DOHH2 (cell line): ENCODE measurements at regions not wholly inside any gene's neighbourhood (a gene's known extent, or its start where the extent isn't known, plus 50 kb on each side); places are given as distances from the start of the nearest gene placed in this dataset.

Source experiments
- H3F3A ChIP-seq: fragments of 200-600 bp; sonication (generic), shearing (Covaris generic); 2 replicates; pipeline ENCODE4 v1.6.0; 2016; ENCODE audit warnings: antibody characterized with exemption, mild to moderate bottlenecking; ENCODE audit not compliant: control insufficient read depth, insufficient read depth
- H3K27ac ChIP-seq: fragments of 200-600 bp; sonication (generic); 2 replicates; pipeline ENCODE4 v1.5.1; 2014; ENCODE audit warnings: low read depth, mild to moderate bottlenecking, low read length, moderate library complexity
- H3K27me3 ChIP-seq: fragments of 200-600 bp; sonication (generic); 2 replicates; pipeline ENCODE4 v1.6.1; 2014; ENCODE audit warnings: mild to moderate bottlenecking, low read length, mixed read lengths; ENCODE audit not compliant: control insufficient read depth
- H3K36me3 ChIP-seq: fragments of 200-600 bp; sonication (generic); 2 replicates; pipeline ENCODE4 v1.6.1; 2014; ENCODE audit warnings: mild to moderate bottlenecking, low read length, moderate library complexity, mixed read lengths; ENCODE audit not compliant: control insufficient read depth
- H3K4me1 ChIP-seq: fragments of 200-600 bp; sonication (generic); 2 replicates; pipeline ENCODE4 v1.6.1; 2014; ENCODE audit warnings: mild to moderate bottlenecking, low read length, mixed read lengths; ENCODE audit not compliant: control insufficient read depth
- H3K4me2 ChIP-seq: fragments of 200-600 bp; sonication (generic); 2 replicates; pipeline ENCODE4 v1.6.0; 2014; ENCODE audit warnings: mild to moderate bottlenecking, low read length, moderate library complexity
- H3K4me3 ChIP-seq: fragments of 200-600 bp; sonication (generic); 2 replicates; pipeline ENCODE4 v1.5.1; 2014; ENCODE audit warnings: mild to moderate bottlenecking, low read length, mixed read lengths
- H3K79me2 ChIP-seq: fragments of 200-600 bp; sonication (generic); 2 replicates; pipeline ENCODE4 v1.6.1; 2014; ENCODE audit warnings: mild to moderate bottlenecking, low read length, mixed read lengths; ENCODE audit not compliant: control insufficient read depth
- H3K9me2 ChIP-seq: fragments of 200-600 bp; sonication (generic); replicated peaks from 2 replicates; pipeline ENCODE4 v1.6.1; 2014; ENCODE audit warnings: mild to moderate bottlenecking, low read length, mixed read lengths; ENCODE audit not compliant: control insufficient read depth
- H3K9me3 ChIP-seq: fragments of 200-600 bp; sonication (generic); 2 replicates; pipeline ENCODE4 v1.6.1; 2014; ENCODE audit warnings: antibody characterized with exemption, low read length, mixed read lengths; ENCODE audit not compliant: control insufficient read depth, insufficient read depth
- H4K20me1 ChIP-seq: fragments of 200-600 bp; sonication (generic); 2 replicates; pipeline ENCODE4 v1.6.0; 2014; ENCODE audit warnings: low read depth, mild to moderate bottlenecking, antibody characterized with exemption, low read length, moderate library complexity; ENCODE audit not compliant: control insufficient read depth, insufficient read depth
- CTCF ChIP-seq: fragments of 200-600 bp; sonication (generic); IDR thresholded peaks from one replicate; pipeline ENCODE4 v1.5.1; 2014; ENCODE audit warnings: antibody characterized with exemption, mild to moderate bottlenecking, low read depth, low read length; ENCODE audit not compliant: poor library complexity, severe bottlenecking
- EZH2phosphoT487 ChIP-seq: fragments of 200-600 bp; sonication (generic); IDR thresholded peaks from 2 replicates; pipeline ENCODE4 v1.6.1; 2017; ENCODE audit warnings: borderline replicate concordance, mild to moderate bottlenecking, antibody characterized with exemption, low read length, moderate library complexity, mixed read lengths

GRCh38 chr4:111433441-111433840 lies 711.8 kb upstream of the FAM241A start:
- no peak for TF ChIP-seq CTCF
- TF ChIP-seq EZH2phosphoT487: no peak
- H3K4me2 ChIP-seq: no peak overlapping the region
- H3K4me1 ChIP-seq: no peaks in the 10 kb centered on the region
- no peaks in the 10 kb centered on the region for H3K36me3 ChIP-seq
- H4K20me1 ChIP-seq: no peaks in the 10 kb centered on the region
- H3K4me3 ChIP-seq: no peak overlapping the region
- H3K27ac ChIP-seq: no peak overlapping the region
- H3K27me3 ChIP-seq: no peaks in the 10 kb centered on the region
- H3K9me2 ChIP-seq: no peaks in the 10 kb centered on the region
- H3F3A ChIP-seq: no peaks in the 10 kb centered on the region
- H3K79me2 ChIP-seq: no peaks in the 10 kb centered on the region
- H3K9me3 ChIP-seq: no peaks in the 10 kb centered on the region

- Histone ChIP-seq H3K4me2 (no peak overlapping the region), H3K9me3 (no peaks in the 10 kb centered on the region), H3K36me3 (no peaks in the 10 kb centered on the region), H3K27me3 (no peaks in the 10 kb centered on the region), H3K9me2 (no peaks in the 10 kb centered on the region), H3K4me1 (no peaks in the 10 kb centered on the region), H3K4me3 (no peak overlapping the region), H3K79me2 (no peaks in the 10 kb centered on the region), H3K27ac (no peak overlapping the region), H4K20me1 (no peaks in the 10 kb centered on the region), H3F3A (no peaks in the 10 kb centered on the region)
- TF ChIP-seq EZH2phosphoT487 (no peak), CTCF (no peak)
Observed at GRCh38 chr4:111434586-111434985, 710.7 kb upstream of the FAM241A start.

GRCh38 chr4:111435986-111436744 lies 709.1 kb upstream of the FAM241A start:
- no peak overlapping the region for H3K4me2 ChIP-seq
- no peak overlapping the region for H3K4me3 ChIP-seq
- no peaks in the 10 kb centered on the region for H3K9me2 ChIP-seq
- no peaks in the 10 kb centered on the region for H3K4me1 ChIP-seq
- no peaks in the 10 kb centered on the region for H3K9me3 ChIP-seq
- H4K20me1 ChIP-seq: no peaks in the 10 kb centered on the region
- TF ChIP-seq CTCF: no peak
- no peak for TF ChIP-seq EZH2phosphoT487
- no peaks in the 10 kb centered on the region for H3F3A ChIP-seq
- H3K36me3 ChIP-seq: no peaks in the 10 kb centered on the region
- H3K79me2 ChIP-seq: no peaks in the 10 kb centered on the region
- no peak overlapping the region for H3K27ac ChIP-seq
- H3K27me3 ChIP-seq: no peaks in the 10 kb centered on the region
